GM12878 (cell line): ENCODE measurements at regions not wholly inside any gene's neighbourhood (a gene's known extent, or its start where the extent isn't known, plus 50 kb on each side); places are given as distances from the start of the nearest gene placed in this dataset.

ENCODE experiments used
- ATAC-seq: fragments of 200-7000 bp; cut with Tn5 transposase; 3 replicates; pipeline ENCODE4 v1.9.1; 2020; ENCODE audit warnings: mild to moderate bottlenecking, moderate library complexity
- BruUV-seq: library from RNA; stranded (reverse); fragments of 400-500 nt; replicated peaks from 2 replicates; lab custom pipeline; 2021; lab: Mats Ljungman, UMichigan
- CTCF ChIA-PET: fragments of 300-600 bp; sonication (Branson Sonifier 250); formaldehyde crosslinking; extraction: SDS; loops from one replicate; lab custom pipeline; 2021; ENCODE audit warnings: inconsistent platforms; lab: Yijun Ruan, JAX
- POLR2A ChIA-PET: fragments of 350-600 bp; formaldehyde crosslinking; extraction: SDS; loops from one replicate; lab custom pipeline; 2021; ENCODE audit warnings: inconsistent platforms; lab: Charles Lee
- RAD21 ChIA-PET: fragments of 300-600 bp; sonication (Branson Sonifier 250); formaldehyde crosslinking; loops from one replicate; lab custom pipeline; 2023; ENCODE audit warnings: antibody characterized with exemption; ENCODE audit not compliant: unreplicated experiment; lab: Charles Lee
- SMC1A ChIA-PET: fragments of 300-600 bp; sonication (Branson Sonifier 250); formaldehyde crosslinking; loops from one replicate; lab custom pipeline; 2023; ENCODE audit not compliant: unreplicated experiment, uncharacterized antibody; lab: Charles Lee
- DNase-seq: peaks from one replicate; pipeline ENCODE4 v3.0.0-alpha.2; 2011; ENCODE audit warnings: low read depth, low spot score
- FAIRE-seq: peaks from 3 replicates; lab custom pipeline; 2011; peaks lifted over from hg19 to GRCh38; lab: Jason Lieb, UNC
- H2AFZ ChIP-seq: 2 replicates; pipeline ENCODE4 v1.6.0; 2011; ENCODE audit warnings: low read depth, low read length, control low read depth; ENCODE audit not compliant: control insufficient read depth
- H3K27ac ChIP-seq: 2 replicates; pipeline ENCODE4 v1.5.1; 2011; ENCODE audit warnings: control low read depth; ENCODE audit not compliant: control insufficient read depth, insufficient read depth
- H3K27me3 ChIP-seq, 2 experiments: replicated peaks in 1 of 2; 2 replicates each; pipeline versions ENCODE4 v1.6.0 to v1.6.1; 2011; ENCODE audit warnings: low read length in 1 of 2; ENCODE audit not compliant: control insufficient read depth in 2 of 2, insufficient read depth in 2 of 2
- H3K36me3 ChIP-seq, 2 experiments: 2 replicates each; pipeline ENCODE4 v1.5.1; 2011; ENCODE audit warnings: low read length in 1 of 2; ENCODE audit not compliant: control insufficient read depth in 2 of 2, insufficient read depth in 2 of 2
- H3K4me1 ChIP-seq: 2 replicates; pipeline ENCODE4 v1.6.1; 2011; ENCODE audit warnings: mild to moderate bottlenecking, low read length, moderate library complexity, mixed read lengths; ENCODE audit not compliant: control insufficient read depth, insufficient read depth
- H3K4me2 ChIP-seq: 2 replicates; pipeline ENCODE4 v1.6.0; 2011; ENCODE audit warnings: control low read depth; ENCODE audit not compliant: control insufficient read depth, insufficient read depth
- H3K4me3 ChIP-seq: fragments of 200-600 bp; sonication (generic); 2 replicates; pipeline ENCODE4 v1.5.1; 2016
- H3K79me2 ChIP-seq: 2 replicates; pipeline ENCODE4 v1.6.0; 2011; ENCODE audit warnings: low read length; ENCODE audit not compliant: control insufficient read depth, insufficient read depth
- H3K9ac ChIP-seq: 2 replicates; pipeline ENCODE4 v1.8.0; 2011; ENCODE audit warnings: low read length, control low read depth, mixed read lengths; ENCODE audit not compliant: control insufficient read depth, insufficient read depth
- H3K9me3 ChIP-seq: replicated peaks from 3 replicates; pipeline ENCODE4 v1.5.1; 2011; ENCODE audit warnings: mild to moderate bottlenecking, low read length; ENCODE audit not compliant: control insufficient read depth, insufficient read depth
- H4K20me1 ChIP-seq: 2 replicates; pipeline ENCODE4 v1.6.0; 2011; ENCODE audit not compliant: control insufficient read depth, insufficient read depth
- BCL3 ChIP-seq: IDR thresholded peaks from 2 replicates; pipeline ENCODE4 v1.6.1; 2011; ENCODE audit warnings: borderline replicate concordance, low read depth, mild to moderate bottlenecking, moderate library complexity, low read length; ENCODE audit not compliant: insufficient read depth, poor library complexity, severe bottlenecking
- CBX5 ChIP-seq: sonication (generic); IDR thresholded peaks from 2 replicates; pipeline ENCODE4 v1.6.1; 2016; ENCODE audit warnings: low read depth, moderate library complexity, mild to moderate bottlenecking, inconsistent platforms
- CEBPZ ChIP-seq: fragments of 150-350 bp; IDR thresholded peaks from 2 replicates; pipeline ENCODE4 v1.6.1; 2016; ENCODE audit warnings: low read depth, low read length
- CHD4 ChIP-seq: fragments of 200-600 bp; sonication (generic); IDR thresholded peaks from 2 replicates; pipeline ENCODE4 v1.6.1; 2016; ENCODE audit warnings: mild to moderate bottlenecking
- E2F4 ChIP-seq: IDR thresholded peaks from 2 replicates; pipeline ENCODE4 v1.6.1; 2012; ENCODE audit warnings: low read depth, low read length, improper control_type of control experiment
- E2F8 ChIP-seq: fragments of 450-650 bp; IDR thresholded peaks from 2 replicates; pipeline ENCODE4 v1.6.1; 2018; ENCODE audit warnings: mild to moderate bottlenecking, low read depth, moderate library complexity; ENCODE audit not compliant: partially characterized antibody
- EED ChIP-seq: sonication (generic); IDR thresholded peaks from 2 replicates; pipeline ENCODE4 v1.6.1; 2016; ENCODE audit warnings: antibody characterized with exemption, low read depth
- KLF5 ChIP-seq: fragments of 450-650 bp; IDR thresholded peaks from 2 replicates; pipeline ENCODE4 v1.6.1; 2014; ENCODE audit warnings: mild to moderate bottlenecking; ENCODE audit not compliant: partially characterized antibody
- MEF2A ChIP-seq: IDR thresholded peaks from 2 replicates; pipeline ENCODE4 v1.6.1; 2011; ENCODE audit warnings: low read depth, mild to moderate bottlenecking, low read length, moderate library complexity; ENCODE audit not compliant: insufficient read depth
- NFYA ChIP-seq: IDR thresholded peaks from 2 replicates; pipeline ENCODE4 v1.6.1; 2011; ENCODE audit warnings: low read depth, mild to moderate bottlenecking, low read length, improper control_type of control experiment, borderline replicate concordance
- NKRF ChIP-seq: fragments of 450-650 bp; conservative IDR thresholded peaks from 2 replicates; pipeline ENCODE4 v1.6.1; 2017; ENCODE audit warnings: mild to moderate bottlenecking, moderate library complexity
- RBBP5 ChIP-seq: fragments of 200-600 bp; sonication (generic); conservative IDR thresholded peaks from 2 replicates; pipeline ENCODE4 v1.6.1; 2016
- WGBS: methylation state at CpG from one replicate; pipeline ENCODE4 v1.1.6; 2016; ENCODE audit warnings: low lambda C conversion rate; ENCODE audit not compliant: insufficient replicate concordance, insufficient coverage; ENCODE audit errors: missing lambda C conversion rate; 5-methylcytosine and 5-hydroxymethylcytosine counted together
- in situ Hi-C: fragments of 300-500 bp; cut with MboI; formaldehyde crosslinking; loops from 9 replicates; pipeline ENCODE4 v1.14.3; 2018; ENCODE audit warnings: mixed read lengths
- intact Hi-C: fragments of 100-400 bp; cut with micrococcal nuclease; formaldehyde crosslinking; loops from one replicate; pipeline ENCODE4 v1.14.2; 2022; ENCODE audit not compliant: unreplicated experiment

- in situ Hi-C loops (no loop called here), intact Hi-C loops (no loop called here)
- no peak for FAIRE-seq
- no peaks in the 10 kb centered on the region for H3K4me1 ChIP-seq
- no peak overlapping the region for H3K27ac ChIP-seq
- DNase-seq: no peak
- SMC1A ChIA-PET: no interaction called here
- POLR2A ChIA-PET: no interaction called here
- H3K36me3 ChIP-seq: no peaks in the 10 kb centered on the region
- H3K79me2 ChIP-seq: no peaks in the 10 kb centered on the region
- no TSS peak for BruUV-seq
- no peaks in the 10 kb centered on the region for H4K20me1 ChIP-seq
- no peak overlapping the region for H3K4me3 ChIP-seq
- CTCF ChIA-PET: interaction anchor here (1.8 kb wide), 1 partner anchor 24 kb away, joined by 7 read pairs; no protein-coding TSS in a partner anchor
- H3K4me2 ChIP-seq: no peak overlapping the region
- H3K9me3 ChIP-seq: no peaks in the 10 kb centered on the region
- no peaks in the 10 kb centered on the region for H3K27me3 ChIP-seq
- 29% methylated on average over 4 of the region's 4 CpGs for WGBS
- RAD21 ChIA-PET: no interaction called here
- no peak overlapping the region for H2AFZ ChIP-seq
- H3K9ac ChIP-seq: no peak overlapping the region
- ATAC-seq: no peak
- no peak for TF ChIP-seq RBBP5
- no peak for TF ChIP-seq MEF2A
- no peak for TF ChIP-seq EED
- no peak for TF ChIP-seq CBX5
- TF ChIP-seq NKRF: no peak
- no peak for TF ChIP-seq E2F4
- no peak for TF ChIP-seq BCL3
- TF ChIP-seq NFYA: no peak
- TF ChIP-seq CHD4: no peak
- no peak for TF ChIP-seq E2F8
- no peak for TF ChIP-seq CEBPZ
- no peak for TF ChIP-seq KLF5
These were observed 693.4 kb upstream of the SYT4 start for GRCh38 chr18:43970656-43971055.
